Adrenal gland (tissue), 5 donors: ENCODE measurements at regions not wholly inside any gene's neighbourhood (a gene's known extent, or its start where the extent isn't known, plus 50 kb on each side); places are given as distances from the start of the nearest gene placed in this dataset.

Experiments
- POLR2A ChIP-seq, 2 donors: fragments of 450-650 bp; IDR thresholded peaks; one replicate each; pipeline ENCODE4 v1.6.1; 2017; ENCODE audit warnings: antibody characterized with exemption in 2 of 2, mild to moderate bottlenecking in 2 of 2, moderate library complexity in 1 of 2
- TF ChIP-seq, protein P1 (sequence below), 6 experiments: fragments of 450-650 bp in 4 of 6; fragments of 200-600 bp in 2 of 6; sonication (generic) in 1 of 6; IDR thresholded peaks; 1 replicate in 5 of 6; 2 replicates in 1 of 6; pipeline versions ENCODE4 v1.5.1 to v1.8.0; 2016 to 2021; ENCODE audit warnings: antibody characterized with exemption in 6 of 6, mild to moderate bottlenecking in 2 of 6, moderate library complexity in 1 of 6
- donor health status: DM: no; HTN: no; CAD: no.

DNA sequence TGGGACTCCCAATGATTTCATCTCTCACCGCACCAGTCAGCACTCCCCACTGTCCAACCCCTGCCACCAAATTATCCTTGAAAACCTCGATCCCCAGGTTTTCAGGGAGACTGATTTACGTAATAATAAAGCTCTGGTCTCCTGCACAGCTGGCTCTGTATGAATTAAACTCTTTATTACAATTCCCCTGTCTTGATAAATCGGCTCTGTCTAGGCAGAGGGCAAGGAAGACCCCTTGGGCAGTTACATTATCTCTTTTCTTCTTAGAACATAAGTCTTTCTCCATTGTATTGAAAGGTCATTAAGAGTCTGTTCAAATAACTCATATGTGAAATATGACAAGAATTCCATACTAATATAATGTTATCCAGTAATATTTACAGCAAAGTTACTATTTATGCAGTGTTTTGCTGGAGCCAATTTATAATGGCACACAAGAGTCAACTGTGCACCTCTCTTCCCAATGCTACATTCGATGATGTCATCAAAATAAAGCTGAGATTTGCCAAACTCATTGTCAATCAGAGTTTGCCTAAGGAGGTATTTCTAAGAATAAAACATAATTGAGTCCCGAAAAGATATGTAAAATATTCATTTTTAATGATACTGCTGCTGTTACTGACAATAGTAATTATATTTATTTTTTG, 1297.2 kb upstream of the LRRTM3 start:
- TF ChIP-seq, protein P1, sequence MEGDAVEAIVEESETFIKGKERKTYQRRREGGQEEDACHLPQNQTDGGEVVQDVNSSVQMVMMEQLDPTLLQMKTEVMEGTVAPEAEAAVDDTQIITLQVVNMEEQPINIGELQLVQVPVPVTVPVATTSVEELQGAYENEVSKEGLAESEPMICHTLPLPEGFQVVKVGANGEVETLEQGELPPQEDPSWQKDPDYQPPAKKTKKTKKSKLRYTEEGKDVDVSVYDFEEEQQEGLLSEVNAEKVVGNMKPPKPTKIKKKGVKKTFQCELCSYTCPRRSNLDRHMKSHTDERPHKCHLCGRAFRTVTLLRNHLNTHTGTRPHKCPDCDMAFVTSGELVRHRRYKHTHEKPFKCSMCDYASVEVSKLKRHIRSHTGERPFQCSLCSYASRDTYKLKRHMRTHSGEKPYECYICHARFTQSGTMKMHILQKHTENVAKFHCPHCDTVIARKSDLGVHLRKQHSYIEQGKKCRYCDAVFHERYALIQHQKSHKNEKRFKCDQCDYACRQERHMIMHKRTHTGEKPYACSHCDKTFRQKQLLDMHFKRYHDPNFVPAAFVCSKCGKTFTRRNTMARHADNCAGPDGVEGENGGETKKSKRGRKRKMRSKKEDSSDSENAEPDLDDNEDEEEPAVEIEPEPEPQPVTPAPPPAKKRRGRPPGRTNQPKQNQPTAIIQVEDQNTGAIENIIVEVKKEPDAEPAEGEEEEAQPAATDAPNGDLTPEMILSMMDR (IDR thresholded peaks at IDR 0.05): no peak
- no peak for TF ChIP-seq POLR2A (IDR thresholded peaks at IDR 0.05)
